Suprapubic skin (tissue), 4 donors: ENCODE measurements at regions not wholly inside any gene's neighbourhood (a gene's known extent, or its start where the extent isn't known, plus 50 kb on each side); places are given as distances from the start of the nearest gene placed in this dataset.

ENCODE experiments used
- DNase-seq, 2 donors: peaks; one replicate each; pipeline ENCODE4 v3.0.0-alpha.2; 2019; ENCODE audit warnings: low spot score in 2 of 2
- H3K27ac ChIP-seq: fragments of 200-600 bp; sonication (generic); one replicate; pipeline ENCODE4 v1.5.1; 2019
- H3K27me3 ChIP-seq: fragments of 200-600 bp; sonication (generic); one replicate; pipeline ENCODE4 v1.5.1; 2019
- H3K36me3 ChIP-seq: fragments of 200-600 bp; sonication (generic); one replicate; pipeline ENCODE4 v1.5.1; 2019
- H3K4me1 ChIP-seq: fragments of 200-600 bp; sonication (generic); one replicate; pipeline ENCODE4 v1.5.1; 2019
- H3K4me3 ChIP-seq: fragments of 200-600 bp; sonication (generic); one replicate; pipeline ENCODE4 v1.5.1; 2019; ENCODE audit warnings: mild to moderate bottlenecking
- H3K9me3 ChIP-seq: fragments of 200-600 bp; sonication (generic); one replicate; pipeline ENCODE4 v1.5.1; 2019
- CTCF ChIP-seq, 2 donors: fragments of 200-600 bp in 1 of 2; fragments of 450-650 bp in 1 of 2; sonication (generic) in 1 of 2; IDR thresholded peaks; one replicate each; pipeline ENCODE4 v1.5.1; 2016 to 2019; ENCODE audit warnings: antibody characterized with exemption in 2 of 2, mild to moderate bottlenecking in 1 of 2, moderate library complexity in 1 of 2
- EP300 ChIP-seq: sonication (generic); formaldehyde crosslinking; IDR thresholded peaks from one replicate; pipeline ENCODE4 v1.6.1; 2017; ENCODE audit warnings: antibody characterized with exemption
- POLR2A ChIP-seq, 2 donors: fragments of 450-650 bp; IDR thresholded peaks; one replicate each; pipeline ENCODE4 v1.6.1; 2017; ENCODE audit warnings: antibody characterized with exemption in 2 of 2, mild to moderate bottlenecking in 2 of 2, moderate library complexity in 2 of 2
- POLR2AphosphoS5 ChIP-seq, 3 donors: sonication (generic); formaldehyde crosslinking; IDR thresholded peaks; one replicate each; pipeline ENCODE4 v1.6.1; 2017; ENCODE audit warnings: antibody characterized with exemption in 3 of 3
- WGBS: methylation state at CpG from one replicate; pipeline ENCODE4 v1.1.5; 2018; 5-methylcytosine and 5-hydroxymethylcytosine counted together

GRCh38 chr5:17796757-17797396, 162.6 kb downstream of the TAF11L14 start:
- no peak overlapping the region for H3K27ac ChIP-seq
- no peak for TF ChIP-seq POLR2A (IDR thresholded peaks at IDR 0.05)
- no peak for TF ChIP-seq POLR2AphosphoS5 (IDR thresholded peaks at IDR 0.05)
- no peak for TF ChIP-seq EP300
- TF ChIP-seq CTCF (IDR thresholded peaks at IDR 0.05) = no peak
- H3K4me1 ChIP-seq = no peaks in the 10 kb centered on the region
- DNase-seq = no peak
- no peaks in the 10 kb centered on the region for H3K36me3 ChIP-seq
- H3K4me3 ChIP-seq = no peak overlapping the region
- no peaks in the 10 kb centered on the region for H3K9me3 ChIP-seq
- H3K27me3 ChIP-seq = no peaks in the 10 kb centered on the region
- WGBS = 67% methylated on average over 5 of the region's 5 CpGs

- Histone ChIP-seq H3K27ac (no peak overlapping the region), H3K9me3 (no peaks in the 10 kb centered on the region), H3K4me3 (no peak overlapping the region), H3K36me3 (no peaks in the 10 kb centered on the region), H3K27me3 (no peaks in the 10 kb centered on the region), H3K4me1 (peaks cover 9% of the 10 kb centered on the region)
- 94% methylated on average over 1 of the region's 1 CpG for WGBS
- DNase-seq = no peak
- TF ChIP-seq POLR2A (IDR thresholded peaks at IDR 0.05) (no peak), EP300 (no peak), CTCF (IDR thresholded peaks at IDR 0.05) (no peak), POLR2AphosphoS5 (IDR thresholded peaks at IDR 0.05) (no peak)
These were observed 165.3 kb downstream of the TAF11L14 start for GRCh38 chr5:17799521-17799920.

- H3K4me1 ChIP-seq = peaks cover 23% of the 10 kb centered on the region
These were observed 167.3 kb downstream of the TAF11L14 start for GRCh38 chr5:17801595-17801994.

DNA sequence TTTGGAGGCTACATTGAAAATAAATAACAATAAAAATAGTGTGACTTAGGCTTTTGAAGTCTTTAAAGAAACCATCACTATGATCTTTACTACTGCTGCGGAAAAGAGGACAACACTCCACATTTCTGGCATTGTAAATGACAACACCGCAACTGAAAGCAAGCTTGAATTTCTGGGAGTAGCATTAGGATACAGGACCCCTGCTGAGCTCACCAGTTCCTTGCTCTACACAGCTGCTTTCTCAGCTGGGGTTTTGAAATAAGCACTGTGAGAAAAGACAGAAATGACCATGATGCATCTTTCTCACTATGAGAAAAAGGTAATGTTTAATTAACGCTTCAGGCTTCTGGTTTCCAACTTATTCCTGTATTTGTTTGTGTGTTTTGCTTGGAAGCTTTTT, 168.0 kb downstream of the TAF11L14 start:
- Histone ChIP-seq H3K36me3 (no peaks in the 10 kb centered on the region), H3K9me3 (no peaks in the 10 kb centered on the region), H3K27ac (no peak overlapping the region), H3K27me3 (no peaks in the 10 kb centered on the region), H3K4me3 (no peak overlapping the region), H3K4me1 (peaks cover 23% of the 10 kb centered on the region)
- no peak for DNase-seq
- 71% methylated on average over 3 of the region's 3 CpGs for WGBS
- no peak for TF ChIP-seq CTCF (IDR thresholded peaks at IDR 0.05)

More at GRCh38 chr5:17801595-17801994, 167.3 kb downstream of the TAF11L14 start:
- H3K9me3 ChIP-seq = no peaks in the 10 kb centered on the region
- H3K4me3 ChIP-seq = no peak overlapping the region
- DNase-seq = no peak
- H3K27me3 ChIP-seq = no peaks in the 10 kb centered on the region
- H3K36me3 ChIP-seq = no peaks in the 10 kb centered on the region
- TF ChIP-seq EP300 (no peak), POLR2AphosphoS5 (IDR thresholded peaks at IDR 0.05) (no peak)
- H3K27ac ChIP-seq = no peak overlapping the region
- 67% methylated on average over 2 of the region's 2 CpGs for WGBS

- no peaks in the 10 kb centered on the region for H3K9me3 ChIP-seq
- no peak for TF ChIP-seq EP300
- no peak for TF ChIP-seq POLR2A (IDR thresholded peaks at IDR 0.05)
- TF ChIP-seq CTCF (IDR thresholded peaks at IDR 0.05) = no peak
- TF ChIP-seq POLR2AphosphoS5 (IDR thresholded peaks at IDR 0.05) = no peak
These were observed 169.7 kb downstream of the TAF11L14 start for GRCh38 chr5:17803971-17804370.

More at GRCh38 chr5:17803971-17804370, 169.7 kb downstream of the TAF11L14 start:
- Histone ChIP-seq H3K36me3 (no peaks in the 10 kb centered on the region), H3K27me3 (no peaks in the 10 kb centered on the region), H3K4me1 (peaks cover 23% of the 10 kb centered on the region), H3K4me3 (no peak overlapping the region), H3K27ac (no peak overlapping the region)
- DNase-seq = no peak
